ENCODE measurements at regions not wholly inside any gene's neighbourhood (a gene's known extent, or its start where the extent isn't known, plus 50 kb on each side); places are given as distances from the start of the nearest gene placed in this dataset.

- H3K4me3 ChIP-seq (ENCODE audit: low read length): no peak overlapping the region
- DNase-seq (ENCODE audit: low read depth): no peak
- no peak for TF ChIP-seq CTCF (IDR thresholded peaks at IDR 0.05; ENCODE audit: insufficient read depth, low read depth, low read length, missing control alignments)
Measured at GRCh38 chr7:20513897-20514296, 101.6 kb upstream of the ABCB5 start.

- H3K4me3 ChIP-seq (ENCODE audit: low read length): no peak overlapping the region
- peak; percentile 82 for DNase-seq (ENCODE audit: low read depth)
- TF ChIP-seq CTCF (IDR thresholded peaks at IDR 0.05; ENCODE audit: insufficient read depth, low read depth, low read length, missing control alignments): no peak
Measured at GRCh38 chr7:20514364-20514763, 101.1 kb upstream of the ABCB5 start.

- no peak for TF ChIP-seq CTCF (IDR thresholded peaks at IDR 0.05; ENCODE audit: insufficient read depth, low read depth, low read length, missing control alignments)
- no peak for DNase-seq (ENCODE audit: low read depth)
- no peak overlapping the region for H3K4me3 ChIP-seq (ENCODE audit: low read length)
Measured at GRCh38 chr7:20519645-20520044, 95.8 kb upstream of the ABCB5 start.

GRCh38 chr7:20520530-20520929, 94.9 kb upstream of the ABCB5 start:
- no peak for TF ChIP-seq CTCF (IDR thresholded peaks at IDR 0.05; ENCODE audit: insufficient read depth, low read depth, low read length, missing control alignments)
- no peak overlapping the region for H3K4me3 ChIP-seq (ENCODE audit: low read length)
- DNase-seq (ENCODE audit: low read depth): no peak

GRCh38 chr7:20521243-20521642, 94.2 kb upstream of the ABCB5 start:
- no peak for TF ChIP-seq CTCF (IDR thresholded peaks at IDR 0.05; ENCODE audit: insufficient read depth, low read depth, low read length, missing control alignments)
- no peak overlapping the region for H3K4me3 ChIP-seq (ENCODE audit: low read length)
- no peak for DNase-seq (ENCODE audit: low read depth)

GRCh38 chr7:20529260-20529659, 86.2 kb upstream of the ABCB5 start:
- no peak for TF ChIP-seq CTCF (IDR thresholded peaks at IDR 0.05; ENCODE audit: insufficient read depth, low read depth, low read length, missing control alignments)
- H3K4me3 ChIP-seq (ENCODE audit: low read length): no peak overlapping the region
- no peak for DNase-seq (ENCODE audit: low read depth)

GRCh38 chr7:20532890-20533289, 82.6 kb upstream of the ABCB5 start:
- no peak overlapping the region for H3K4me3 ChIP-seq (ENCODE audit: low read length)
- TF ChIP-seq CTCF (IDR thresholded peaks at IDR 0.05; ENCODE audit: insufficient read depth, low read depth, low read length, missing control alignments): no peak
- DNase-seq (ENCODE audit: low read depth): peak; percentile 61

Data from epithelial cell of esophagus (primary cell).